Endothelial cell of umbilical vein (primary cell): ENCODE measurements at regions not wholly inside any gene's neighbourhood (a gene's known extent, or its start where the extent isn't known, plus 50 kb on each side); places are given as distances from the start of the nearest gene placed in this dataset.

ENCODE experiments used
- BruUV-seq: library from RNA; stranded (reverse); fragments of 400-500 nt; replicated peaks from 2 replicates; lab custom pipeline; 2021; lab: Mats Ljungman, UMichigan
- CTCF ChIA-PET: fragments of 300-600, 350-600 bp; sonication (Branson Sonifier 250); formaldehyde crosslinking; loops from one replicate; lab custom pipeline; 2021; ENCODE audit warnings: antibody characterized with exemption, inconsistent platforms; lab: Charles Lee
- POLR2A ChIA-PET: fragments of 300-600, 350-600 bp; sonication (Branson Sonifier 250); formaldehyde crosslinking; loops from one replicate; lab custom pipeline; 2021; ENCODE audit warnings: antibody characterized with exemption, inconsistent platforms; lab: Charles Lee
- DNase-seq: peaks from one replicate; pipeline ENCODE4 v3.0.0-alpha.2; 2011; ENCODE audit warnings: low read depth, low spot score
- FAIRE-seq: peaks from 2 replicates; lab custom pipeline; 2011; peaks lifted over from hg19 to GRCh38; lab: Jason Lieb, UNC
- H2AFZ ChIP-seq: 2 replicates; pipeline ENCODE4 v1.6.0; 2012; ENCODE audit warnings: low read depth, low read length, control low read depth, inconsistent platforms
- H3K27ac ChIP-seq: 2 replicates; pipeline ENCODE4 v1.5.1; 2011; ENCODE audit warnings: low read depth, mild to moderate bottlenecking, control low read depth, low read length, moderate library complexity; ENCODE audit not compliant: insufficient read depth
- H3K27me3 ChIP-seq, 2 experiments: 2 replicates each; pipeline versions ENCODE4 v1.6.0 to v1.6.1; 2011; ENCODE audit warnings: low read length in 2 of 2, mixed read lengths in 1 of 2; ENCODE audit not compliant: control insufficient read depth in 2 of 2, insufficient read depth in 2 of 2
- H3K36me3 ChIP-seq, 2 experiments: 2 replicates in 1 of 2; 3 replicates in 1 of 2; pipeline ENCODE4 v1.5.1; 2011; ENCODE audit warnings: low read length in 2 of 2, mild to moderate bottlenecking in 1 of 2, moderate library complexity in 1 of 2; ENCODE audit not compliant: control insufficient read depth in 2 of 2, insufficient read depth in 2 of 2; ENCODE audit errors: extremely low read depth in 1 of 2
- H3K4me1 ChIP-seq: 3 replicates; pipeline ENCODE4 v1.5.1; 2011; ENCODE audit warnings: mild to moderate bottlenecking, low read length; ENCODE audit not compliant: control insufficient read depth, insufficient read depth; ENCODE audit errors: extremely low read depth
- H3K4me2 ChIP-seq: 2 replicates; pipeline ENCODE4 v1.6.1; 2011; ENCODE audit warnings: low read length, control low read depth, mixed read lengths; ENCODE audit not compliant: insufficient read depth
- H3K4me3 ChIP-seq, 3 experiments: fragments of 200-600 bp in 1 of 3; sonication (generic), shearing (Covaris generic) in 1 of 3; replicated peaks in 1 of 3; 2 replicates each; pipeline ENCODE4 v1.5.1; 2011 to 2016; ENCODE audit warnings: control low read depth in 3 of 3, low read length in 3 of 3, mild to moderate bottlenecking in 2 of 3, inconsistent platforms in 1 of 3, low read depth in 1 of 3, moderate library complexity in 1 of 3; ENCODE audit not compliant: insufficient read depth in 1 of 3
- H3K79me2 ChIP-seq: 2 replicates; pipeline ENCODE4 v1.6.0; 2012; ENCODE audit warnings: low read length, inconsistent platforms; ENCODE audit not compliant: control insufficient read depth, insufficient read depth
- H3K9ac ChIP-seq: replicated peaks from 2 replicates; pipeline ENCODE3; 2011; ENCODE audit warnings: low read length, control low read depth; ENCODE audit not compliant: insufficient read depth; ENCODE audit errors: extremely low read depth
- H3K9me1 ChIP-seq: replicated peaks from 3 replicates; pipeline ENCODE4 v1.6.0; 2011; ENCODE audit warnings: mild to moderate bottlenecking, low read length; ENCODE audit not compliant: control insufficient read depth, insufficient read depth; ENCODE audit errors: extremely low read depth
- H3K9me3 ChIP-seq: replicated peaks from 2 replicates; pipeline ENCODE4 v1.5.1; 2012; ENCODE audit warnings: low read length, inconsistent platforms; ENCODE audit not compliant: control insufficient read depth, insufficient read depth
- H4K20me1 ChIP-seq: replicated peaks from 2 replicates; pipeline ENCODE3; 2011; ENCODE audit warnings: mild to moderate bottlenecking, low read length; ENCODE audit not compliant: control insufficient read depth, insufficient read depth; ENCODE audit errors: extremely low read depth
- EZH2 ChIP-seq: IDR thresholded peaks from 2 replicates; pipeline ENCODE4 v1.6.1; 2012; ENCODE audit warnings: borderline replicate concordance, low read depth, mild to moderate bottlenecking, moderate library complexity, low read length, inconsistent platforms; ENCODE audit not compliant: severe bottlenecking
- FOS ChIP-seq: IDR thresholded peaks from 2 replicates; pipeline ENCODE4 v1.6.1; 2011; ENCODE audit warnings: mild to moderate bottlenecking, low read length, moderate library complexity, borderline replicate concordance; ENCODE audit not compliant: insufficient read depth
- GATA2 ChIP-seq: IDR thresholded peaks from 2 replicates; pipeline ENCODE4 v1.7.0; 2011; ENCODE audit warnings: low read depth, mild to moderate bottlenecking, moderate library complexity, mixed read lengths, low read length; ENCODE audit not compliant: insufficient read length, insufficient read depth
- JUN ChIP-seq: IDR thresholded peaks from 2 replicates; pipeline ENCODE4 v1.6.1; 2011; ENCODE audit warnings: borderline replicate concordance, low read depth; ENCODE audit not compliant: insufficient read length, insufficient read depth
- POLR2A ChIP-seq: IDR thresholded peaks from 2 replicates; pipeline ENCODE4 v1.6.1; 2012; ENCODE audit warnings: low read depth, mild to moderate bottlenecking, control low read depth, low read length
- POLR2AphosphoS5 ChIP-seq: IDR thresholded peaks from 2 replicates; pipeline ENCODE4 v1.6.1; 2012; ENCODE audit warnings: low read depth, mild to moderate bottlenecking, control low read depth, low read length, moderate library complexity; ENCODE audit not compliant: insufficient read depth
- dilution Hi-C: fragments of 300-500 bp; cut with MboI; formaldehyde crosslinking; loops from one replicate; pipeline ENCODE4 v1.15.0; 2019; ENCODE audit warnings: low sequenced_read_pairs; ENCODE audit not compliant: extremely low pct_ligation_motif_present
- intact Hi-C: fragments of 100-400 bp; cut with micrococcal nuclease; formaldehyde crosslinking; loops from one replicate; pipeline ENCODE4 v1.10.0; 2022
- TF ChIP-seq, protein P1 (sequence below): IDR thresholded peaks from 2 replicates; pipeline ENCODE4 v1.6.1; 2011; ENCODE audit not compliant: insufficient read depth, insufficient read length
- TF ChIP-seq, protein P2 (sequence below), 2 donors: IDR thresholded peaks; 1 replicate in 1 of 2; 2 replicates in 1 of 2; pipeline ENCODE4 v1.5.1; 2011; ENCODE audit warnings: low read length in 2 of 2, mild to moderate bottlenecking in 2 of 2, moderate library complexity in 2 of 2, control low read depth in 1 of 2, inconsistent platforms in 1 of 2, low read depth in 1 of 2; ENCODE audit not compliant: insufficient read depth in 1 of 2; ENCODE audit errors: extremely low read depth in 1 of 2

DNA sequence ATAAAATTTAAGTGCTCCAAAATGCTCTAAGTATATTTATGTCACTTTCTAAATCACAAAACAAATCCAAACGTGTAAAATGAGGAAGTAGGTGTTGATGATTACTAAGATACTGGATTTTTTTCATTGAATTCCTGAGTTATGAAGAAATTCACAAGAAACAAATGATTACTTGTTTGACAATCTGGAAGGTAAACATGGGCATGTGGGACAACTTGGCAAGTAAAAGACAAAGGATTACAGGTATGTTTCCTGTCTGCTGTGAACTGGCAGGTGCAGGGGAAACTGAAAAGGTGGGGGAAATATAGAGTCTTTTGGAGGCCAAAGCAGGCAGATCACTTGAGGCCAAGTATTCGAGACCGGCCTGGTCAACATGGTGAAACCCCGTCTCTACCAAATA is 252.7 kb upstream of the AZI2 start:
- ChIA-PET POLR2A (no interaction called here), CTCF (no interaction called here)
- H3K4me1 ChIP-seq = no peaks in the 10 kb centered on the region
- H3K9me3 ChIP-seq = no peaks in the 10 kb centered on the region
- H3K4me3 ChIP-seq = no peak overlapping the region
- H3K9ac ChIP-seq = no peak overlapping the region
- DNase-seq = no peak
- H3K9me1 ChIP-seq = no peaks in the 10 kb centered on the region
- H3K4me2 ChIP-seq = no peak overlapping the region
- TF ChIP-seq POLR2AphosphoS5 (no peak), JUN (no peak), GATA2 (no peak), POLR2A (no peak), EZH2 (no peak), FOS (no peak)
- TF ChIP-seq, protein P1, sequence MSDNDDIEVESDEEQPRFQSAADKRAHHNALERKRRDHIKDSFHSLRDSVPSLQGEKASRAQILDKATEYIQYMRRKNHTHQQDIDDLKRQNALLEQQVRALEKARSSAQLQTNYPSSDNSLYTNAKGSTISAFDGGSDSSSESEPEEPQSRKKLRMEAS = no peak
- TF ChIP-seq, protein P2, sequence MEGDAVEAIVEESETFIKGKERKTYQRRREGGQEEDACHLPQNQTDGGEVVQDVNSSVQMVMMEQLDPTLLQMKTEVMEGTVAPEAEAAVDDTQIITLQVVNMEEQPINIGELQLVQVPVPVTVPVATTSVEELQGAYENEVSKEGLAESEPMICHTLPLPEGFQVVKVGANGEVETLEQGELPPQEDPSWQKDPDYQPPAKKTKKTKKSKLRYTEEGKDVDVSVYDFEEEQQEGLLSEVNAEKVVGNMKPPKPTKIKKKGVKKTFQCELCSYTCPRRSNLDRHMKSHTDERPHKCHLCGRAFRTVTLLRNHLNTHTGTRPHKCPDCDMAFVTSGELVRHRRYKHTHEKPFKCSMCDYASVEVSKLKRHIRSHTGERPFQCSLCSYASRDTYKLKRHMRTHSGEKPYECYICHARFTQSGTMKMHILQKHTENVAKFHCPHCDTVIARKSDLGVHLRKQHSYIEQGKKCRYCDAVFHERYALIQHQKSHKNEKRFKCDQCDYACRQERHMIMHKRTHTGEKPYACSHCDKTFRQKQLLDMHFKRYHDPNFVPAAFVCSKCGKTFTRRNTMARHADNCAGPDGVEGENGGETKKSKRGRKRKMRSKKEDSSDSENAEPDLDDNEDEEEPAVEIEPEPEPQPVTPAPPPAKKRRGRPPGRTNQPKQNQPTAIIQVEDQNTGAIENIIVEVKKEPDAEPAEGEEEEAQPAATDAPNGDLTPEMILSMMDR (IDR thresholded peaks at IDR 0.05; ENCODE audit: extremely low read depth in 1 of 2, insufficient read depth in 1 of 2, low read depth in 1 of 2, low read length in 2 of 2) = no peak
- no peaks in the 10 kb centered on the region for H3K27me3 ChIP-seq
- no peak overlapping the region for H2AFZ ChIP-seq
- no TSS peak for BruUV-seq
- no peaks in the 10 kb centered on the region for H3K36me3 ChIP-seq
- H4K20me1 ChIP-seq = no peaks in the 10 kb centered on the region
- no peaks in the 10 kb centered on the region for H3K79me2 ChIP-seq
- intact Hi-C loops (no loop called here), dilution Hi-C loops (no loop called here)
- FAIRE-seq = no peak
- H3K27ac ChIP-seq = no peak overlapping the region
